A673 (cell line): ENCODE measurements at regions not wholly inside any gene's neighbourhood (a gene's known extent, or its start where the extent isn't known, plus 50 kb on each side); places are given as distances from the start of the nearest gene placed in this dataset.
A peak's percentile ranks its signal among the peaks of the same experiment; 100 is the strongest.

Source experiments
- BruUV-seq: library from RNA; stranded (reverse); fragments of 400-500 nt; replicated peaks from 2 replicates; lab custom pipeline; 2021; lab: Mats Ljungman, UMichigan
- CTCF ChIA-PET: fragments of 300-600 bp; sonication (Branson Sonifier 250); formaldehyde crosslinking; loops from one replicate; lab custom pipeline; 2022; ENCODE audit warnings: antibody characterized with exemption; lab: Charles Lee
- POLR2A ChIA-PET: fragments of 300-600 bp; sonication (Branson Sonifier 250); formaldehyde crosslinking; loops from one replicate; lab custom pipeline; 2022; ENCODE audit warnings: antibody characterized with exemption; ENCODE audit not compliant: low non-redundant PET; lab: Charles Lee
- DNase-seq: peaks from one replicate; pipeline ENCODE4 v3.0.0-alpha.2; 2015; ENCODE audit warnings: low spot score
- H3K27ac ChIP-seq: fragments of 200-600 bp; sonication (generic); 2 replicates; pipeline ENCODE4 v1.5.1; 2016; ENCODE audit warnings: mixed run types, low read depth, mild to moderate bottlenecking, mixed read lengths, antibody characterized with exemption, low read length; ENCODE audit not compliant: poor library complexity, severe bottlenecking
- H3K27me3 ChIP-seq: fragments of 200-600 bp; sonication (generic); replicated peaks from 2 replicates; pipeline ENCODE4 v1.6.1; 2017; ENCODE audit warnings: mixed run types, low read depth, mild to moderate bottlenecking, mixed read lengths, antibody characterized with exemption, low read length; ENCODE audit not compliant: insufficient read depth, poor library complexity
- H3K36me3 ChIP-seq: fragments of 200-600 bp; sonication (generic); 2 replicates; pipeline ENCODE4 v1.6.1; 2016; ENCODE audit warnings: mixed run types, mild to moderate bottlenecking, mixed read lengths, antibody characterized with exemption, low read length; ENCODE audit not compliant: insufficient read depth, poor library complexity, severe bottlenecking
- H3K4me1 ChIP-seq: fragments of 200-600 bp; sonication (generic); 2 replicates; pipeline ENCODE4 v1.6.1; 2017; ENCODE audit warnings: mixed run types, mild to moderate bottlenecking, mixed read lengths, antibody characterized with exemption, low read length; ENCODE audit not compliant: insufficient read depth, poor library complexity, severe bottlenecking
- H3K4me3 ChIP-seq: fragments of 200-600 bp; sonication (generic); 2 replicates; pipeline ENCODE4 v1.5.1; 2016; ENCODE audit warnings: low read depth, mixed run types, mild to moderate bottlenecking, mixed read lengths, low read length; ENCODE audit not compliant: poor library complexity, severe bottlenecking
- H3K9me3 ChIP-seq: fragments of 200-600 bp; sonication (generic); 2 replicates; pipeline ENCODE4 v1.6.1; 2016; ENCODE audit warnings: mixed run types, low read depth, mild to moderate bottlenecking, mixed read lengths, antibody characterized with exemption, low read length; ENCODE audit not compliant: poor library complexity, severe bottlenecking
- EZH2 ChIP-seq: fragments of 200-600 bp; sonication (generic); IDR thresholded peaks from 2 replicates; pipeline ENCODE4 v1.6.1; 2017; ENCODE audit warnings: borderline replicate concordance, low read depth, mild to moderate bottlenecking, mixed read lengths, antibody characterized with exemption, low read length; ENCODE audit not compliant: poor library complexity, severe bottlenecking
- intact Hi-C: fragments of 100-400 bp; cut with micrococcal nuclease; formaldehyde crosslinking; loops from one replicate; pipeline ENCODE4 v1.10.0; 2022; ENCODE audit not compliant: unreplicated experiment
- TF ChIP-seq, protein P1 (sequence below): fragments of 300-800, 200-600 bp; sonication (generic); conservative IDR thresholded peaks from 2 replicates; pipeline ENCODE4 v1.5.1; 2017; ENCODE audit warnings: low read depth, mild to moderate bottlenecking, antibody characterized with exemption, low read length, moderate library complexity, mixed read lengths

DNA sequence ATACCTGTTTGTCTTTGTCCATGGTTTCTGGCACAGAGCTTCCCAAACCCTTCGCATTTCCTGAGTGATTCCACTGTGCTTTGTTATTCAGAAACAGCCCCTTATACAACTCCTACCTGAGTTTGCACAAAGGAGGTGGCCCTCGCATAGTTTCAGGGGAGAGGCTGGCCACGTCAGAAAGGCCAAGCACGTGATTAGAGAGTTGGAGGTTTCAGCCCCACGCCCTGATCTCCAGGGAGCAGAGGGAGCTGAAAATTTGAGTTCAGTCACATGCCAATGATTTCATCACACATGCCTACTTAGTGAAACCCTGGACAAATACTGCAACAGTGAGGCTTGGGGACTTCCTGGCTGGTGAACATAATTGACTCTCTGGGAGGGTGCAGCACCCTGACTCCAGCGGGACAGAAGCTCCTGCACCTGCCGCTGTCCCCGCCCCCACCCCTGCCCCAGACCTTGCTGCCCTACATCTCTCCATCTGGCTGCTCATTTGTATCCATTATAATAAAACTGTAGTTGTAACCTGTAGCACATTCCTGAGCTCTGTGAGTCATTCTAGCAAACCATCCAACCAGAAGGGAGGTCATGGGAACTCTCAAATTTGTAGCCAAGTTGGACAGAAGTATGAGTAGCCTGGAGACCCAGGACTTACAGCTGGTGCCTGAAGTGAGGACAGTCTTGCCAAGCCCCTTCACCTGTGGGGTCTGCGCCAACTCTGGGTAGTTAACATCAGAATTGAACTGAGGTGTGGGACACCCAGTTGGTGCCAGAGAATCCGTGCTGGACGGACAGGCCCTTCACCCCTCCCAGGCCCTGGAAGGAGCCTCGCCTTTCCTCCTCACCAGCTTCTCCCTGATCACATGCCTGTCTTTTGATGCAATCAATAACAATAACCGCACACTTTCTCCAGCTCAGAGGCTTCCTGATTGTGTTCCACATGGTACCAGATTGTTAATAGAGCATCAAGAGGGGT, 224.3 kb downstream of the ANAPC1 start:
- Histone ChIP-seq H3K4me1 (peaks cover 9% of the 10 kb centered on the region), H3K27ac (no peak overlapping the region), H3K36me3 (no peaks in the 10 kb centered on the region), H3K9me3 (no peaks in the 10 kb centered on the region), H3K27me3 (no peaks in the 10 kb centered on the region), H3K4me3 (no peak overlapping the region)
- no TSS peak for BruUV-seq
- intact Hi-C loops, result no loop called here
- ChIA-PET CTCF (no interaction called here), POLR2A (no interaction called here)
- TF ChIP-seq EZH2, result no peak
- TF ChIP-seq, protein P1, sequence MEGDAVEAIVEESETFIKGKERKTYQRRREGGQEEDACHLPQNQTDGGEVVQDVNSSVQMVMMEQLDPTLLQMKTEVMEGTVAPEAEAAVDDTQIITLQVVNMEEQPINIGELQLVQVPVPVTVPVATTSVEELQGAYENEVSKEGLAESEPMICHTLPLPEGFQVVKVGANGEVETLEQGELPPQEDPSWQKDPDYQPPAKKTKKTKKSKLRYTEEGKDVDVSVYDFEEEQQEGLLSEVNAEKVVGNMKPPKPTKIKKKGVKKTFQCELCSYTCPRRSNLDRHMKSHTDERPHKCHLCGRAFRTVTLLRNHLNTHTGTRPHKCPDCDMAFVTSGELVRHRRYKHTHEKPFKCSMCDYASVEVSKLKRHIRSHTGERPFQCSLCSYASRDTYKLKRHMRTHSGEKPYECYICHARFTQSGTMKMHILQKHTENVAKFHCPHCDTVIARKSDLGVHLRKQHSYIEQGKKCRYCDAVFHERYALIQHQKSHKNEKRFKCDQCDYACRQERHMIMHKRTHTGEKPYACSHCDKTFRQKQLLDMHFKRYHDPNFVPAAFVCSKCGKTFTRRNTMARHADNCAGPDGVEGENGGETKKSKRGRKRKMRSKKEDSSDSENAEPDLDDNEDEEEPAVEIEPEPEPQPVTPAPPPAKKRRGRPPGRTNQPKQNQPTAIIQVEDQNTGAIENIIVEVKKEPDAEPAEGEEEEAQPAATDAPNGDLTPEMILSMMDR, result no peak
- DNase-seq, result peak; percentile 26

DNA sequence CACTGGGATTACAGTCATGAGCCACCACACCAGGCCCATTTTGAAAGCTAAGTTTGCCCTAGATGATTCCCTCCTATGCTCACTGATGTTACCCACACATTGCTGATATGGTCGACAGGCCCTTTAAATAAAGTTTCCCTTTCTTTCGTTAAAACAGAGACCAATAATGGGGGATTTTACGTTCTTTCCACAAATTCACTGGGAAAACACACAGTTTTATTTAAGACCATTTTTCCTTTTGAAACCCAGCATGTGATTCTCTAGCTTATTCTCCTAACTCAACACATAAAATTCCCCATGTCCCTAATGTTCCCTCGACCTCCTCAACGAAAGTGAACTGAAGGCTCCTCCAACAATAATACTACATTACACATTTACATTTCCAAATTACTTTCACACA, 223.2 kb downstream of the ANAPC1 start:
- intact Hi-C loops, result no loop called here
- no TSS peak for BruUV-seq
- DNase-seq, result no peak
- H3K4me1 ChIP-seq, result peaks cover 9% of the 10 kb centered on the region
- H3K4me3 ChIP-seq, result no peak overlapping the region
- H3K9me3 ChIP-seq, result no peaks in the 10 kb centered on the region
- ChIA-PET POLR2A (no interaction called here), CTCF (no interaction called here)
- no peak for TF ChIP-seq EZH2
- TF ChIP-seq, protein P1, result no peak
- no peak overlapping the region for H3K27ac ChIP-seq
- no peaks in the 10 kb centered on the region for H3K36me3 ChIP-seq
- no peaks in the 10 kb centered on the region for H3K27me3 ChIP-seq

DNA sequence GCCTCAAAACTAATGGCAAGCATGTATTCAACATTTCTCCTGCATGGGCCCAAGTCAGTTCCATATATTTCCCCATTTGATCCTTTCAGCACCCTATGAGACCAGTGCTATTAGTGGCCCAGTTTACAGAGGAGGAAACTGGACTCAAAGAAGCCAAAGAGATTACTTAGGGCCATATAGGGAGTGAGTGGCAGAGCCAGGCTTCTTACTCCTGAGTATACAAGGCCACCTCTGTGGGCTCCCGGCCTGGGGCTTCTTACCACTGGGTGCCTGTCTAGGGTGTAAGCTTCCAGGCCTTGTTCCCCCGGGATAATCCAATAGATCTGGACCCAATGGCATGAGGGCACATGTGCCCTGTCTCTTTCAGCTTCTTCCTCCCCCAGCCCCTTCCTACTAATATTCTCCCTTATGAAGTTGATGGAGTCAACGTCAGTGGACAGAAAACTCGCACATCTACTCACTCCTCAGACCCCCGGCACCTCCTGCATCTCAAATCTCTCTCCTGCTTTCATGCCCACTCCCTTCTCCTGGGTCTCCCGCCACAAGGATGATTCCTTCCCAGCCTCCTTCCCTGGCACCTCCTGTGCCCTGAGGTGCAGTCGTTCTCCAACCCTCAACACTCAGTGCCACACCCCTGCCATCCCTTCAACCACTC, 222.6 kb downstream of the ANAPC1 start:
- Histone ChIP-seq H3K27me3 (no peaks in the 10 kb centered on the region), H3K9me3 (no peaks in the 10 kb centered on the region), H3K4me1 (peaks cover 9% of the 10 kb centered on the region), H3K4me3 (no peak overlapping the region), H3K36me3 (no peaks in the 10 kb centered on the region), H3K27ac (no peak overlapping the region)
- no TSS peak for BruUV-seq
- CTCF ChIA-PET, result no interaction called here
- POLR2A ChIA-PET, result no interaction called here
- DNase-seq, result no peak
- intact Hi-C loops, result no loop called here
- TF ChIP-seq, protein P1, result no peak
- TF ChIP-seq EZH2, result no peak
